T-cell (primary cell): ENCODE measurements at regions not wholly inside any gene's neighbourhood (a gene's known extent, or its start where the extent isn't known, plus 50 kb on each side); places are given as distances from the start of the nearest gene placed in this dataset.

ENCODE experiments used
- ATAC-seq, 4 experiments: fragments of 200-7000 bp in 3 of 4; fragments of 150-1000 bp in 1 of 4; cut with Tn5 transposase; replicated peaks in 1 of 4; 1 replicate in 3 of 4; 2 replicates in 1 of 4; pipeline ENCODE4 v1.10.0; 2021; ENCODE audit warnings: moderate library complexity in 3 of 4, mild to moderate bottlenecking in 2 of 4, moderate number of reproducible peaks in 1 of 4
- CTCF ChIA-PET, 2 donors: fragments of 300-600 bp; sonication (Branson Sonifier 250); formaldehyde crosslinking; loops; one replicate each; lab custom pipeline; 2022; ENCODE audit warnings: antibody characterized with exemption in 2 of 2; lab: Charles Lee
- POLR2A ChIA-PET, 2 donors: fragments of 300-600 bp; sonication (Branson Sonifier 250); formaldehyde crosslinking; loops; one replicate each; lab custom pipeline; 2022; ENCODE audit warnings: antibody characterized with exemption in 2 of 2; lab: Charles Lee
- DNase-seq, 35 experiments: peaks; one replicate each; pipeline versions ENCODE4 v3.0.0 to v3.0.0-alpha.2; 2013 to 2023
- H3K27ac ChIP-seq: one replicate; pipeline ENCODE4 v1.5.1; 2013; ENCODE audit warnings: low read length
- H3K27me3 ChIP-seq, 2 experiments: replicated peaks in 1 of 2; 1 replicate in 1 of 2; 2 replicates in 1 of 2; pipeline versions ENCODE4 v1.6.1 to v1.7.0; 2013; ENCODE audit warnings: low read length in 1 of 2, mixed read lengths in 1 of 2; ENCODE audit not compliant: control insufficient read depth in 2 of 2, insufficient read depth in 2 of 2; ENCODE audit errors: extremely low read depth in 1 of 2
- H3K36me3 ChIP-seq, 2 donors: 1 replicate in 1 of 2; 2 replicates in 1 of 2; pipeline versions ENCODE4 v1.6.1 to v1.7.0; 2013; ENCODE audit warnings: low read length in 1 of 2; ENCODE audit not compliant: control insufficient read depth in 2 of 2, insufficient read depth in 1 of 2; ENCODE audit errors: extremely low read depth in 1 of 2
- H3K4me1 ChIP-seq, 2 experiments: 1 replicate in 1 of 2; 2 replicates in 1 of 2; pipeline versions ENCODE4 v1.6.1 to v1.7.0; 2013; ENCODE audit warnings: low read length in 2 of 2, mixed read lengths in 1 of 2; ENCODE audit not compliant: insufficient read depth in 2 of 2, control insufficient read depth in 1 of 2; ENCODE audit errors: extremely low read depth in 1 of 2
- H3K4me3 ChIP-seq, 2 donors: 1 replicate in 1 of 2; 2 replicates in 1 of 2; pipeline versions ENCODE4 v1.5.1 to v1.7.0; 2013; ENCODE audit warnings: mild to moderate bottlenecking in 2 of 2, low read length in 1 of 2, moderate library complexity in 1 of 2; ENCODE audit not compliant: control insufficient read depth in 1 of 2; ENCODE audit errors: extremely low read depth in 1 of 2
- H3K9me3 ChIP-seq: 2 replicates; pipeline ENCODE4 v1.7.0; 2013
- H3K27ac Mint-ChIP-seq, 2 donors: one replicate each; pipeline ENCODE4 v1.8.0; 2020 to 2021; ENCODE audit warnings: mild to moderate bottlenecking in 2 of 2, mixed read lengths in 2 of 2
- H3K27me3 Mint-ChIP-seq, 2 donors: one replicate each; pipeline ENCODE4 v1.8.0; 2021 to 2022; ENCODE audit warnings: mixed read lengths in 2 of 2
- H3K36me3 Mint-ChIP-seq: one replicate; pipeline ENCODE4 v1.8.0; 2021; ENCODE audit warnings: mixed read lengths
- H3K4me1 Mint-ChIP-seq, 3 donors: one replicate each; pipeline ENCODE4 v1.8.0; 2020 to 2022; ENCODE audit warnings: mixed read lengths in 3 of 3, mild to moderate bottlenecking in 1 of 3
- H3K4me3 Mint-ChIP-seq, 3 donors: one replicate each; pipeline ENCODE4 v1.8.0; 2020 to 2022; ENCODE audit warnings: mild to moderate bottlenecking in 3 of 3, mixed read lengths in 3 of 3, moderate library complexity in 3 of 3
- H3K9me3 Mint-ChIP-seq, 3 donors: one replicate each; pipeline ENCODE4 v1.8.0; 2020 to 2022; ENCODE audit warnings: mixed read lengths in 3 of 3
- WGBS: methylation state at CpG from one replicate; pipeline ENCODE4 v1.1.5; 2013; ENCODE audit warnings: missing lambda C conversion rate; ENCODE audit not compliant: insufficient coverage; 5-methylcytosine and 5-hydroxymethylcytosine counted together

DNA sequence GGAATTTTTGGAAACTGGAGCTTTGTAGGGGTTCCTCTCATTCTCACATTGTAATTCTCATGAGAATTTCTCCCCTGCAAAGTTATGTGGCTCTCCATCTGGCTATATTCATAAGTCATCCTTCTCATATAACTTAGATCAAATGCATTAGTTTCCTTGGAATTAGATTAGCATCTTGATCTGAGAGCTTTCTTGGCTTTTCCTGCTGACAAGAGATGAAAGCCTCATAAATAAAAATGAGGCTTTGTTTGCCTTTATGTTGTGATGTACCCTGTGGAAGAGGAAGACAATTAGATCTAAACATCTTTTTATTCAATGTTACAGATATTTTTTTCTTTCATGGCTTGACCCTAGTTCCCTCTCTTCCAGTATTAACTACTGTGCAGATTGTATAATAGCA lies 165.4 kb upstream of the ZPLD1 start:
- no peaks in the 10 kb centered on the region for H3K4me1 Mint-ChIP-seq
- no peaks in the 10 kb centered on the region for H3K27me3 ChIP-seq
- H3K4me3 Mint-ChIP-seq: no peak overlapping the region
- CTCF ChIA-PET: no interaction called here
- H3K36me3 ChIP-seq: no peaks in the 10 kb centered on the region
- H3K9me3 ChIP-seq: no peaks in the 10 kb centered on the region
- DNase-seq: no peak
- ATAC-seq: no peak
- H3K4me1 ChIP-seq: no peaks in the 10 kb centered on the region
- H3K4me3 ChIP-seq: no peak overlapping the region
- H3K27ac ChIP-seq: no peak overlapping the region
- no peaks in the 10 kb centered on the region for H3K9me3 Mint-ChIP-seq
- POLR2A ChIA-PET: no interaction called here
- peaks cover 2 to 9% of the 10 kb centered on the region in 2 donors for H3K27me3 Mint-ChIP-seq
- H3K36me3 Mint-ChIP-seq: no peaks in the 10 kb centered on the region
- H3K27ac Mint-ChIP-seq: no peak overlapping the region

DNA sequence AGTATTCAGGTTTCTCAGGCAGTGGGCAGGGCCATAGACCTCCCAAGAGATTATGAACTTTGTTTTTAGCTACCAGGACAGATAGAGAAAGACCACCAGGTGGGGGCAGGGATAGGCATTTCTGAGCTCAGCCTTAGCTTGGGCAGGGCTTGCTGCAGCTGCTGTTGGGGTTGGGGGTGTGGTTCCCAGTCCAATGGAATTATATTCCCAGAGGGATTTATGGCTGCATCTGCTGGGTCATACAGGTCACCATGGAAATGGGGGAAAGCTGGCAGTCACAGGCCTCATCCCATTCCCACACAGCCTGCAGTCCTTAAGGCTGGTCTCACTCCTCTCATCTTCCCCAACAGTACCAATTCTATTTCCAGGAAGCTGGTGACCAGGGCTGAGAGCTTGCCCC lies 144.6 kb upstream of the ZPLD1 start:
- Histone ChIP-seq H3K27me3 (peaks cover 0 to 9% of the 10 kb centered on the region in 2 experiments), H3K9me3 (peaks cover 2% of the 10 kb centered on the region), H3K27ac (no peak overlapping the region), H3K4me1 (no peaks in the 10 kb centered on the region), H3K36me3 (no peaks in the 10 kb centered on the region), H3K4me3 (no peak overlapping the region)
- Mint-ChIP-seq H3K27me3 (peaks cover 26 to 32% of the 10 kb centered on the region in 2 donors), H3K4me3 (no peak overlapping the region), H3K4me1 (no peaks in the 10 kb centered on the region), H3K9me3 (peaks cover 7 to 13% (median 10%) of the 10 kb centered on the region in 3 donors), H3K27ac (no peak overlapping the region), H3K36me3 (no peaks in the 10 kb centered on the region)
- ChIA-PET POLR2A (no interaction called here), CTCF (interaction anchor here in 1 of 2 donors (0.5 to 0.7 kb wide), 2 partner anchors 315 to 423 kb away, joined by 3 read pairs; no protein-coding TSS in a partner anchor)
- no peak for DNase-seq
- ATAC-seq: no peak

DNA sequence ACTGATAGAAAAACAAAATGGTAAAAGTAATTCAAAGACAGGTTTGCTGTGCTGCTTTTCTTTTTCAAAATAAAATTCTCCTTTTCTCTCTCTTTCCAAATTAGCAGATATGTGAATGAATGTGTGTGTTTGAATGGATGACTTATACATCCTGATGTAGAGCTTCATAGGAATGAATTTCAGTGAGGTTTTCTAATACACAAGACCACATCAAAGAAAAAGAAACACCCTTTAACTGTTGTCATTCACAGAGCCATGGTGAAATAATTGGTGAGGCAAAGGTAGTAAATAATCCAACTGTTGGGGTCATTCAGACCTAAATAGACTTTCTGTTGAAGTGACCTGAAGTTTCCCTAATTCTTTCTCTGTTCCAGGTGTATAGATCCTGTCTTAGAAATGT lies 139.1 kb upstream of the ZPLD1 start:
- ATAC-seq (no peak), DNase-seq (no peak)
- no peaks in the 10 kb centered on the region for H3K36me3 ChIP-seq
- H3K27me3 ChIP-seq: no peaks in the 10 kb centered on the region
- Mint-ChIP-seq H3K27ac (no peak overlapping the region), H3K4me3 (no peak overlapping the region), H3K9me3 (peaks cover 0 to 4% (median 0%) of the 10 kb centered on the region in 3 donors), H3K27me3 (peaks cover 16 to 24% of the 10 kb centered on the region in 2 donors), H3K36me3 (no peaks in the 10 kb centered on the region), H3K4me1 (no peaks in the 10 kb centered on the region)
- no peaks in the 10 kb centered on the region for H3K9me3 ChIP-seq
- ChIA-PET POLR2A (no interaction called here), CTCF (no interaction called here)
- H3K27ac ChIP-seq: no peak overlapping the region
- H3K4me3 ChIP-seq: no peak overlapping the region
- no peaks in the 10 kb centered on the region for H3K4me1 ChIP-seq

DNA sequence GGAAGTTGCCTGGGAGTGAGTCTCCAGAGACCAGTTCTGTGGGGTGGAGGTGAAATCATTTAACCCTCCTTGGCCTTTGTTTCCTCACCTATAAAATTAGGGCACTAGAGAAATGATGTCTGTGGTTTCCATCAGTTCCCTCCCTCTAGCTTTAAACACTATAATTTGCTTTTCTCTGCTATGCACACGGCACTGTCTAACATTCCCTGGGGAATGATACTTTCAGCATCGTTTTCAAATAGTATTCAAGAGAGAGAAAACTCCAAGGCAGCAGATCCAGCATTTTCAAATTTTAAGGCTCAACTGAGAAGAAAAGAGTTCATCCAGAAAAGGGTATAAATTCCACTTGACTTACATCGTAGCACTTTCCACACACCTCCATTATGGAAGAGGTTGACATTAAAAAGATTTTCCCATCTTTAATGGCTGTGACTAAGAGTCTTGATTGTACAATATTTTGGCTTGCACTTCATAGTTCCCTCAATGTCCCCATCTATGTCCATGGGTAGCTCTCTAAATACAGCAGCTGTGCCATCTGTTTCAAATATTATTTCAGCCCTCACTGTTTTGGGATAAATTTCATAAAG lies 137.7 kb upstream of the ZPLD1 start:
- H3K4me3 ChIP-seq: no peak overlapping the region
- no peaks in the 10 kb centered on the region for H3K4me1 ChIP-seq
- POLR2A ChIA-PET: no interaction called here
- no peaks in the 10 kb centered on the region for H3K9me3 ChIP-seq
- Mint-ChIP-seq H3K27ac (no peak overlapping the region), H3K27me3 (peaks cover 9 to 21% of the 10 kb centered on the region in 2 donors), H3K4me1 (no peaks in the 10 kb centered on the region), H3K36me3 (no peaks in the 10 kb centered on the region), H3K4me3 (no peak overlapping the region), H3K9me3 (peaks cover 0 to 4% (median 0%) of the 10 kb centered on the region in 3 donors)
- no peak for ATAC-seq
- no peak overlapping the region for H3K27ac ChIP-seq
- 80% methylated on average over 1 of the region's 3 CpGs for WGBS
- DNase-seq: no peak
- H3K36me3 ChIP-seq: no peaks in the 10 kb centered on the region
- CTCF ChIA-PET: no interaction called here
- H3K27me3 ChIP-seq: no peaks in the 10 kb centered on the region

DNA sequence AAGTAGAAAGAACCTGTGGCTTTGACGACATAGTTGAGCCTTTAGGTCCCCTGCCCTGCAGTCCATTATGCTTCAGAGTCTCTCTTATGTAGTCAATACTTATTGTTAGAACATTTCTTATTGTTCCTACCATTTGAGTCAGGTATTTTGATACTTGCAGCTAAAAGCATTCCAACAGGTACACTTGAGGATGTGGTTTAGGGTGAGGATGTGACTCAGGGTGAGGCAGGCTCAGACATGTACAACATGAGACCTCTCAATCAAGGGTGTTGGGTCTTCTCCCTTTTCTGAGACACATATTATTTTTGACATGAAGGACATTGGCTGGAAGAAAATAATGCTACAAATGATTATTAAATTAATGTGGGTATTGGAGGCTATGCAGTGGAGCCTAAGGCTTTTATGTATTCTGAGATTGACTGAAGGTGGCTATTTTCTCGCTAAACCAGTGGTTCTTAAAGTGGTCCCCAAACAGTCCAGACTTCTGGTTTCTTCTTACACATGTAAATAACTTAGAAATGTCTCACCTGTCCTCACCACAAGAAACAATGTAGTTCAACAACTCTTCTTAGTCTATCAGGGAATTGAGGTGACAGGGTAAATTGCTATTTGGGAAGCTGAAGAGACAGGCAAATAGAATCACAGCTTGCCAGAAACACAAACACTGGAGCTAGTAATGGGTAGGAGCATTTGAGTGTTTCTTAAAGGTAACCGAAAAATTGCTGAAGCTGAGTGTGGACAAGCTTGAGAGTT lies 135.5 kb upstream of the ZPLD1 start:
- no CpG with 5 or more reads among the region's 3 CpGs for WGBS
- no peak overlapping the region for H3K27ac ChIP-seq
- no peak for DNase-seq
- Mint-ChIP-seq H3K27ac (no peak overlapping the region), H3K27me3 (peaks cover 11 to 31% of the 10 kb centered on the region in 2 donors), H3K4me1 (no peaks in the 10 kb centered on the region), H3K9me3 (peaks cover 0 to 4% (median 0%) of the 10 kb centered on the region in 3 donors), H3K36me3 (no peaks in the 10 kb centered on the region), H3K4me3 (no peak overlapping the region)
- H3K9me3 ChIP-seq: no peaks in the 10 kb centered on the region
- H3K27me3 ChIP-seq: no peaks in the 10 kb centered on the region
- no peak for ATAC-seq
- ChIA-PET POLR2A (no interaction called here), CTCF (no interaction called here)
- no peaks in the 10 kb centered on the region for H3K36me3 ChIP-seq
- H3K4me1 ChIP-seq: no peaks in the 10 kb centered on the region
- H3K4me3 ChIP-seq: no peak overlapping the region

DNA sequence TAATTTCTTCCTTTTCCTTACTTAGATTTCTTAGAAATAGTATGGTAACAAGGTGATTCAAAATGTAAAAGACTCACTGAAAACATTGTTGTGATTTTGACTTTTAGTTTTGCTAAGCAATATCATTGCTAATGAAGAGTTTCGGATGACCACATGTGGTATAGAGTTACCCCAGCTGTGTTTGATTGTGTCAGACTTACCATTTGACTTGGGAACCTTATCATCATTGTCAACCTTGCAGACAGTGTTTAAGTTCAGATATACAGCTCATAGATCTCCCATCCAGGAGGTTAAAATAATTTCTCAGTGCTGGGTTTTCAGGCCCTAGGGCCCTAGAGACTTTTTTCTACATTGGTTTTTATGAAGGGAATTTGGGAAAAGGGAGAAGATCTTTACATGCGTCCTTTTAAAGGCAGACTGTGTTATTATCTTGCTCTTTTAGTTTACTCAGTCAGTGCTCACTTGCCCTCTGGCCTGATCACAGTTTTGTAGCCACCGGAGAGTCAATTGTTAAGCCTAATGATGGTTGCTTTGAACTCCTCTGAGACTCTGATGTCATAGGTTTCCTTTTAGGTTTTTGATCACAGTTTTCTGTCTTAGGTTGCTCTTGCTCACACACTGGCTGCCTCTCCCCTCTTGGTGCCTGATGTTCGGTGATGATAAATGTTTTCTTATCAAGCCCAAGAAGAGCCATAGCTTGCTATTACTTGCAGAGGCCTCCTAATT lies 133.5 kb upstream of the ZPLD1 start:
- ChIA-PET CTCF (no interaction called here), POLR2A (no interaction called here)
- Histone ChIP-seq H3K36me3 (no peaks in the 10 kb centered on the region), H3K27me3 (no peaks in the 10 kb centered on the region), H3K4me3 (no peak overlapping the region), H3K4me1 (no peaks in the 10 kb centered on the region), H3K9me3 (no peaks in the 10 kb centered on the region), H3K27ac (no peak overlapping the region)
- H3K4me3 Mint-ChIP-seq: no peak overlapping the region
- no peaks in the 10 kb centered on the region for H3K36me3 Mint-ChIP-seq
- 85% methylated on average over 3 of the region's 4 CpGs for whole genome bisulfite sequencing
- H3K27ac Mint-ChIP-seq: no peak overlapping the region
- ATAC-seq (no peak), DNase-seq (no peak)
- H3K9me3 Mint-ChIP-seq: no peaks in the 10 kb centered on the region
- peaks cover 4 to 21% of the 10 kb centered on the region in 2 donors for H3K27me3 Mint-ChIP-seq
- no peaks in the 10 kb centered on the region for H3K4me1 Mint-ChIP-seq
